ENCODE measurements at regions not wholly inside any gene's neighbourhood (a gene's known extent, or its start where the extent isn't known, plus 50 kb on each side); places are given as distances from the start of the nearest gene placed in this dataset.
"Not testable (repeated sequence)": the region's sequence is repeated elsewhere in the genome, so short reads cannot be mapped to it uniquely, and the experiment has no call there.

GRCh38 chr2:111454404-111454803, 333.7 kb downstream of the BCL2L11 start:
- TF ChIP-seq, protein P1, sequence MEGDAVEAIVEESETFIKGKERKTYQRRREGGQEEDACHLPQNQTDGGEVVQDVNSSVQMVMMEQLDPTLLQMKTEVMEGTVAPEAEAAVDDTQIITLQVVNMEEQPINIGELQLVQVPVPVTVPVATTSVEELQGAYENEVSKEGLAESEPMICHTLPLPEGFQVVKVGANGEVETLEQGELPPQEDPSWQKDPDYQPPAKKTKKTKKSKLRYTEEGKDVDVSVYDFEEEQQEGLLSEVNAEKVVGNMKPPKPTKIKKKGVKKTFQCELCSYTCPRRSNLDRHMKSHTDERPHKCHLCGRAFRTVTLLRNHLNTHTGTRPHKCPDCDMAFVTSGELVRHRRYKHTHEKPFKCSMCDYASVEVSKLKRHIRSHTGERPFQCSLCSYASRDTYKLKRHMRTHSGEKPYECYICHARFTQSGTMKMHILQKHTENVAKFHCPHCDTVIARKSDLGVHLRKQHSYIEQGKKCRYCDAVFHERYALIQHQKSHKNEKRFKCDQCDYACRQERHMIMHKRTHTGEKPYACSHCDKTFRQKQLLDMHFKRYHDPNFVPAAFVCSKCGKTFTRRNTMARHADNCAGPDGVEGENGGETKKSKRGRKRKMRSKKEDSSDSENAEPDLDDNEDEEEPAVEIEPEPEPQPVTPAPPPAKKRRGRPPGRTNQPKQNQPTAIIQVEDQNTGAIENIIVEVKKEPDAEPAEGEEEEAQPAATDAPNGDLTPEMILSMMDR (conservative IDR thresholded peaks at IDR 0.05; ENCODE audit: low read length), result peak; percentile 33; the same call in 1 of the 2 replicates
- TF ChIP-seq EZH2phosphoT487 (IDR thresholded peaks at IDR 0.05; ENCODE audit: borderline replicate concordance, low read depth, low read length), result not testable (repeated sequence)
